Liver (tissue), 8 donors: ENCODE measurements at regions not wholly inside any gene's neighbourhood (a gene's known extent, or its start where the extent isn't known, plus 50 kb on each side); places are given as distances from the start of the nearest gene placed in this dataset.
"Not testable (repeated sequence)": the region's sequence is repeated elsewhere in the genome, so short reads cannot be mapped to it uniquely, and the experiment has no call there.

ENCODE experiments used
- DNase-seq: peaks from one replicate; pipeline ENCODE4 v3.0.0-alpha.2; 2017; ENCODE audit warnings: low spot score
- H3K27ac ChIP-seq, 2 donors: one replicate each; pipeline ENCODE4 v1.7.0; 2013; ENCODE audit warnings: inconsistent platforms in 2 of 2, low read length in 2 of 2, control low read depth in 1 of 2, low read depth in 1 of 2, mild to moderate bottlenecking in 1 of 2
- H3K27me3 ChIP-seq, 4 donors: one replicate each; pipeline versions ENCODE4 v1.6.1 to v1.7.0; 2013; ENCODE audit warnings: low read length in 3 of 4, inconsistent platforms in 1 of 4, mild to moderate bottlenecking in 1 of 4, moderate library complexity in 1 of 4; ENCODE audit not compliant: control insufficient read depth in 4 of 4, insufficient read depth in 4 of 4
- H3K36me3 ChIP-seq, 4 donors: one replicate each; pipeline versions ENCODE4 v1.6.1 to v1.7.0; 2013; ENCODE audit warnings: low read length in 3 of 4, mild to moderate bottlenecking in 3 of 4, low read depth in 1 of 4, moderate library complexity in 1 of 4; ENCODE audit not compliant: control insufficient read depth in 4 of 4, insufficient read depth in 3 of 4
- H3K4me1 ChIP-seq, 4 donors: one replicate each; pipeline versions ENCODE4 v1.6.1 to v1.7.0; 2013; ENCODE audit warnings: low read length in 3 of 4, mild to moderate bottlenecking in 3 of 4, moderate library complexity in 1 of 4; ENCODE audit not compliant: control insufficient read depth in 4 of 4, insufficient read depth in 4 of 4
- H3K4me3 ChIP-seq, 3 donors: one replicate each; pipeline versions ENCODE4 v1.6.1 to v1.7.0; 2013; ENCODE audit warnings: low read length in 3 of 3, control low read depth in 1 of 3, low read depth in 1 of 3, mild to moderate bottlenecking in 1 of 3
- H3K9ac ChIP-seq, 2 donors: one replicate each; pipeline ENCODE4 v1.7.0; 2013; ENCODE audit warnings: low read length in 2 of 2, mild to moderate bottlenecking in 2 of 2, moderate library complexity in 2 of 2, control low read depth in 1 of 2, low read depth in 1 of 2
- H3K9me3 ChIP-seq, 4 donors: one replicate each; pipeline versions ENCODE4 v1.6.1 to v1.7.0; 2013; ENCODE audit warnings: low read length in 3 of 4; ENCODE audit not compliant: control insufficient read depth in 4 of 4
- EGR1 ChIP-seq, 2 donors: IDR thresholded peaks; 2 replicates each; pipeline ENCODE4 v1.6.1; 2016 to 2018; ENCODE audit warnings: antibody characterized with exemption in 2 of 2, low read depth in 2 of 2
- GABPA ChIP-seq, 2 donors: IDR thresholded peaks in 1 of 2; conservative IDR thresholded peaks in 1 of 2; 2 replicates each; pipeline ENCODE4 v1.6.1; 2016; ENCODE audit warnings: antibody characterized with exemption in 2 of 2, mild to moderate bottlenecking in 1 of 2, moderate library complexity in 1 of 2
- HNF4A ChIP-seq, 2 donors: conservative IDR thresholded peaks; 2 replicates each; pipeline ENCODE4 v1.6.1; 2016; ENCODE audit warnings: antibody characterized with exemption in 2 of 2, mild to moderate bottlenecking in 2 of 2
- JUND ChIP-seq, 2 donors: IDR thresholded peaks; 2 replicates each; pipeline ENCODE4 v1.6.1; 2016; ENCODE audit warnings: antibody characterized with exemption in 2 of 2
- NR2F2 ChIP-seq: IDR thresholded peaks from 2 replicates; pipeline ENCODE4 v1.6.1; 2016; ENCODE audit warnings: antibody characterized with exemption
- RAD21 ChIP-seq, 2 donors: IDR thresholded peaks; 2 replicates each; pipeline ENCODE4 v1.6.1; 2016; ENCODE audit warnings: antibody characterized with exemption in 2 of 2, mild to moderate bottlenecking in 2 of 2
- RXRA ChIP-seq, 2 donors: IDR thresholded peaks; 2 replicates each; pipeline ENCODE4 v1.6.1; 2017 to 2018; ENCODE audit warnings: antibody characterized with exemption in 2 of 2, mild to moderate bottlenecking in 1 of 2
- SP1 ChIP-seq: IDR thresholded peaks from 2 replicates; pipeline ENCODE4 v1.6.1; 2018; ENCODE audit warnings: antibody characterized with exemption, mild to moderate bottlenecking
- WGBS: extraction: QIAGEN DNeasy Blood & Tissue Kit; methylation state at CpG from one replicate; pipeline ENCODE4 v1.1.7; 2013; 5-methylcytosine and 5-hydroxymethylcytosine counted together
- TF ChIP-seq, protein P1 (sequence below): fragments of 150-350 bp; IDR thresholded peaks from 2 replicates; pipeline ENCODE4 v1.5.1; 2017; ENCODE audit warnings: improper control_type of control experiment, low read depth, low read length; ENCODE audit not compliant: missing input control
- TF ChIP-seq, protein P2 (sequence below): IDR thresholded peaks from 2 replicates; pipeline ENCODE4 v1.6.1; 2016; ENCODE audit warnings: antibody characterized with exemption, mild to moderate bottlenecking
- donor health status: healthy.
- donor health status: healthy.
- donor health status: healthy.
- donor health status: healthy.
- donor health status: healthy.

DNA sequence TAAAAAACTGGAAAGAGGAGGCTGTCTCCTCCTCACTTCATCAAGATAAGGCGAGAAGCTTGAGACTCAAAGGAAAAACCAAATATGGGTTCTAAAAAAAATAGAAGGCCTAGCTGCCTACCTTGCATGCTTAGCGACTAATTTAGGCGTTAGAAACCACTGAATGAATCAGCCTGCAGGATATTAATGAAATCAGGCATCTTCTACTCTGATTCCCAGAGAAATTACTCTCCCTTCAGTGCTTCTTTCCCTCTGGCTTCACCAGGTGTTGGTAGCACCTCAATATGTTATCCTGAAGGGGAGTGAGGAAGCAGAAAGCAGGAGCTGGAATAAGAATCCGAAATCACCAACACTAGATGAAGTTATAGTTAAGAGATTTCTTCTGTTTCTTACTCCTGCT, 749.8 kb upstream of the NRXN1 start:
- 89% methylated on average over 4 of the region's 4 CpGs for WGBS
- TF ChIP-seq, protein P1, sequence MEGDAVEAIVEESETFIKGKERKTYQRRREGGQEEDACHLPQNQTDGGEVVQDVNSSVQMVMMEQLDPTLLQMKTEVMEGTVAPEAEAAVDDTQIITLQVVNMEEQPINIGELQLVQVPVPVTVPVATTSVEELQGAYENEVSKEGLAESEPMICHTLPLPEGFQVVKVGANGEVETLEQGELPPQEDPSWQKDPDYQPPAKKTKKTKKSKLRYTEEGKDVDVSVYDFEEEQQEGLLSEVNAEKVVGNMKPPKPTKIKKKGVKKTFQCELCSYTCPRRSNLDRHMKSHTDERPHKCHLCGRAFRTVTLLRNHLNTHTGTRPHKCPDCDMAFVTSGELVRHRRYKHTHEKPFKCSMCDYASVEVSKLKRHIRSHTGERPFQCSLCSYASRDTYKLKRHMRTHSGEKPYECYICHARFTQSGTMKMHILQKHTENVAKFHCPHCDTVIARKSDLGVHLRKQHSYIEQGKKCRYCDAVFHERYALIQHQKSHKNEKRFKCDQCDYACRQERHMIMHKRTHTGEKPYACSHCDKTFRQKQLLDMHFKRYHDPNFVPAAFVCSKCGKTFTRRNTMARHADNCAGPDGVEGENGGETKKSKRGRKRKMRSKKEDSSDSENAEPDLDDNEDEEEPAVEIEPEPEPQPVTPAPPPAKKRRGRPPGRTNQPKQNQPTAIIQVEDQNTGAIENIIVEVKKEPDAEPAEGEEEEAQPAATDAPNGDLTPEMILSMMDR = no peak
- TF ChIP-seq SP1 (no peak), RAD21 (IDR thresholded peaks at IDR 0.05) (no peak), EGR1 (IDR thresholded peaks at IDR 0.05; ENCODE audit: low read depth in 2 of 2) (no peak), HNF4A (conservative IDR thresholded peaks at IDR 0.05) (no peak), NR2F2 (no peak)
- TF ChIP-seq, protein P2, sequence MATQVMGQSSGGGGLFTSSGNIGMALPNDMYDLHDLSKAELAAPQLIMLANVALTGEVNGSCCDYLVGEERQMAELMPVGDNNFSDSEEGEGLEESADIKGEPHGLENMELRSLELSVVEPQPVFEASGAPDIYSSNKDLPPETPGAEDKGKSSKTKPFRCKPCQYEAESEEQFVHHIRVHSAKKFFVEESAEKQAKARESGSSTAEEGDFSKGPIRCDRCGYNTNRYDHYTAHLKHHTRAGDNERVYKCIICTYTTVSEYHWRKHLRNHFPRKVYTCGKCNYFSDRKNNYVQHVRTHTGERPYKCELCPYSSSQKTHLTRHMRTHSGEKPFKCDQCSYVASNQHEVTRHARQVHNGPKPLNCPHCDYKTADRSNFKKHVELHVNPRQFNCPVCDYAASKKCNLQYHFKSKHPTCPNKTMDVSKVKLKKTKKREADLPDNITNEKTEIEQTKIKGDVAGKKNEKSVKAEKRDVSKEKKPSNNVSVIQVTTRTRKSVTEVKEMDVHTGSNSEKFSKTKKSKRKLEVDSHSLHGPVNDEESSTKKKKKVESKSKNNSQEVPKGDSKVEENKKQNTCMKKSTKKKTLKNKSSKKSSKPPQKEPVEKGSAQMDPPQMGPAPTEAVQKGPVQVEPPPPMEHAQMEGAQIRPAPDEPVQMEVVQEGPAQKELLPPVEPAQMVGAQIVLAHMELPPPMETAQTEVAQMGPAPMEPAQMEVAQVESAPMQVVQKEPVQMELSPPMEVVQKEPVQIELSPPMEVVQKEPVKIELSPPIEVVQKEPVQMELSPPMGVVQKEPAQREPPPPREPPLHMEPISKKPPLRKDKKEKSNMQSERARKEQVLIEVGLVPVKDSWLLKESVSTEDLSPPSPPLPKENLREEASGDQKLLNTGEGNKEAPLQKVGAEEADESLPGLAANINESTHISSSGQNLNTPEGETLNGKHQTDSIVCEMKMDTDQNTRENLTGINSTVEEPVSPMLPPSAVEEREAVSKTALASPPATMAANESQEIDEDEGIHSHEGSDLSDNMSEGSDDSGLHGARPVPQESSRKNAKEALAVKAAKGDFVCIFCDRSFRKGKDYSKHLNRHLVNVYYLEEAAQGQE = no peak
- no peaks in the 10 kb centered on the region for H3K9me3 ChIP-seq
- H3K27me3 ChIP-seq = no peaks in the 10 kb centered on the region
- H3K27ac ChIP-seq = no peak overlapping the region
- H3K4me1 ChIP-seq = no peaks in the 10 kb centered on the region
- H3K9ac ChIP-seq = no peak overlapping the region
- H3K36me3 ChIP-seq = no peaks in the 10 kb centered on the region
- H3K4me3 ChIP-seq = no peak overlapping the region
- DNase-seq = no peak

DNA sequence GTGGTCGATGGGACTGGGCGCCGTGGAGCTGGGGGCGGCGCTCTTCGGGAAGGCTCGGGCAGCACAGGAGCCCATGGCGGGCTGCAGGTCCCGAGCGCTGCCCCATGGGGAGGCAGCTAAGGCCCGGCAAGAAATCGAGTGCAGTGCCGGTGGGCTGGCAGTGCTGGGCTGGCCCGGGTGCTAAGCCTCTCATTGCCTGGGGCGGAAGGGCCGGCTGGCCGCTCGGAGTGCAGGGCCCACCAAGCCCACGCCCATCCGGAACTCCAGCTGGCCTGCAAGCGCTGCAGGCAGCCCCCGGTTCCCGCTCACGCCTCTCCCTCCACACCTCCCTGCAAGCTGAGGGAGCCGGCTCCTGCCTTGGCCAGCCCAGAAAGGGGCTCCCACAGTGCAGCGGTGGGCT, 748.4 kb upstream of the NRXN1 start:
- TF ChIP-seq HNF4A (conservative IDR thresholded peaks at IDR 0.05) (no peak), GABPA (IDR thresholded peaks at IDR 0.05 in 1 of 2, conservative IDR thresholded peaks at IDR 0.05 in 1 of 2) (no peak), JUND (IDR thresholded peaks at IDR 0.05) (no peak), RXRA (IDR thresholded peaks at IDR 0.05) (no peak)
- TF ChIP-seq, protein P1 = no peak
- no peak overlapping the region for H3K27ac ChIP-seq
- no peaks in the 10 kb centered on the region for H3K9me3 ChIP-seq
- H3K4me1 ChIP-seq = no peaks in the 10 kb centered on the region
- H3K27me3 ChIP-seq = no peaks in the 10 kb centered on the region
- 97% methylated on average over 26 of the region's 26 CpGs for WGBS
- no peak for DNase-seq
- H3K9ac ChIP-seq = no peak overlapping the region
- no peaks in the 10 kb centered on the region for H3K36me3 ChIP-seq
- no peak overlapping the region for H3K4me3 ChIP-seq

DNA sequence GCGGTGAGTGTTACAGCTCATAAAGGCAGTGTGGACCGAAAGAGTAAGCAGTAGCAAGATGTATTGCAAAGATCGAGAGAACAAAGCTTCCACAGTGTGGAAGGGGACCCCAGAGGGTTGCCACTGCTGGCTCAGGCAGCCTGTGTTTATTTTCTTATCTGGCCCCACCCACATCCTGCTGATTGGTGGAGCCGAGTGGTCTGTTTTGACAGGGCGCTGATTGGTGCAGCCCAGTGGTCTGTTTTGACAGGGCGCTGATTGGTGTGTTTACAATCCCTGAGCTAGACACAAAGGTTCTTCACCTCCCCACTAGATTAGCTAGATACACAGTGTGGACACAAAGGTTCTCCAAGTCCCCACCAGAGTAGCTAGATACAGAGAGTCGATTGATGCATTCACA, 747.8 kb upstream of the NRXN1 start:
- not testable (repeated sequence) for H3K9ac ChIP-seq, DNase-seq, H3K4me3 ChIP-seq, H3K27ac ChIP-seq, H3K9me3 ChIP-seq, H3K27me3 ChIP-seq, H3K4me1 ChIP-seq, H3K36me3 ChIP-seq
- WGBS = 88% methylated on average over 7 of the region's 7 CpGs
